ENCODE measurements at regions not wholly inside any gene's neighbourhood (a gene's known extent, or its start where the extent isn't known, plus 50 kb on each side); places are given as distances from the start of the nearest gene placed in this dataset.

GRCh38 chr10:105857268-105858264 is 1216.5 kb downstream of the SORCS3 start:
- TF ChIP-seq POLR2AphosphoS5 (IDR thresholded peaks at IDR 0.05) = no peak
- TF ChIP-seq CTCF (IDR thresholded peaks at IDR 0.05) = no peak
- TF ChIP-seq EP300 (IDR thresholded peaks at IDR 0.05) = no peak
- no peak for TF ChIP-seq POLR2A (IDR thresholded peaks at IDR 0.05)
- Histone ChIP-seq H3K27me3 (no peaks in the 10 kb centered on the region), H3K36me3 (no peaks in the 10 kb centered on the region), H3K27ac (no peak overlapping the region), H3K4me3 (no peak overlapping the region), H3K9me3 (no peaks in the 10 kb centered on the region), H3K4me1 (no peaks in the 10 kb centered on the region)
- 81% methylated on average over 4 of the region's 4 CpGs for WGBS
- no peak for DNase-seq (ENCODE audit: low spot score in 2 of 2)

GRCh38 chr10:105855791-105856190 is 1214.7 kb downstream of the SORCS3 start:
- 71% methylated on average over 2 of the region's 2 CpGs for WGBS
- no peak for TF ChIP-seq CTCF (IDR thresholded peaks at IDR 0.05)
- TF ChIP-seq EP300 (IDR thresholded peaks at IDR 0.05) = no peak
- no peak for TF ChIP-seq POLR2AphosphoS5 (IDR thresholded peaks at IDR 0.05)
- TF ChIP-seq POLR2A (IDR thresholded peaks at IDR 0.05) = no peak
- H3K27me3 ChIP-seq = no peaks in the 10 kb centered on the region
- no peak for DNase-seq (ENCODE audit: low spot score in 2 of 2)
- no peak overlapping the region for H3K4me3 ChIP-seq
- H3K9me3 ChIP-seq = no peaks in the 10 kb centered on the region
- H3K36me3 ChIP-seq = no peaks in the 10 kb centered on the region
- no peaks in the 10 kb centered on the region for H3K4me1 ChIP-seq
- H3K27ac ChIP-seq = no peak overlapping the region

GRCh38 chr10:105844676-105845570 is 1203.8 kb downstream of the SORCS3 start:
- 74% methylated on average over 12 of the region's 12 CpGs for WGBS
- H3K9me3 ChIP-seq = peaks cover 4% of the 10 kb centered on the region
- H3K27me3 ChIP-seq = no peaks in the 10 kb centered on the region
- H3K27ac ChIP-seq = no peak overlapping the region
- DNase-seq (ENCODE audit: low spot score in 2 of 2) = no peak
- H3K4me3 ChIP-seq = no peak overlapping the region
- no peaks in the 10 kb centered on the region for H3K36me3 ChIP-seq
- TF ChIP-seq POLR2AphosphoS5 (IDR thresholded peaks at IDR 0.05) (no peak), CTCF (IDR thresholded peaks at IDR 0.05) (no peak), POLR2A (IDR thresholded peaks at IDR 0.05) (no peak), EP300 (IDR thresholded peaks at IDR 0.05) (no peak)
- no peaks in the 10 kb centered on the region for H3K4me1 ChIP-seq

DNA sequence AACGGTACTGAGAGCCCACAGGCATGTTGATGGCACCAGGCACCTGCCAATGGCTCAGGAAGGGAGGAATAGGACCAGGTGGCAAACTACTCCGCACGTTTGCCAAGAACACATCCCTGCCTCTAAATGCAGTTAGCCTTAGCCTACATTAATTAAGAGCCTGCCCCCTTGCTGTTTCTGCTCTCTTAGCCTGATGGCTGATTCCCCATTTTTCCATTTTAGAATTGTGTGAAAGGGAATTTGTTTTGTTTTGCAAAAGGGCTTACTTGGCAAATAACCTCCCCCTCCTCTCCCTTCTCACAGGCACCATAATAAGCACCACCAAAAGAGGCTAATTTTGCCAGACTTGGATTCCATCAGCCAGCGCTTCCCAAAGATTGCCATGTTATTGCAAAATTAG is 1203.2 kb downstream of the SORCS3 start:
- H3K4me1 ChIP-seq = no peaks in the 10 kb centered on the region
- DNase-seq (ENCODE audit: low spot score in 2 of 2) = no peak
- H3K27ac ChIP-seq = no peak overlapping the region
- no peak for TF ChIP-seq POLR2A (IDR thresholded peaks at IDR 0.05)
- TF ChIP-seq EP300 (IDR thresholded peaks at IDR 0.05) = no peak
- no peak for TF ChIP-seq POLR2AphosphoS5 (IDR thresholded peaks at IDR 0.05)
- no peak for TF ChIP-seq CTCF (IDR thresholded peaks at IDR 0.05)
- 34% methylated on average over 4 of the region's 4 CpGs for WGBS
- no peak overlapping the region for H3K4me3 ChIP-seq
- H3K36me3 ChIP-seq = no peaks in the 10 kb centered on the region
- H3K9me3 ChIP-seq = peaks cover 4% of the 10 kb centered on the region
- no peaks in the 10 kb centered on the region for H3K27me3 ChIP-seq

DNA sequence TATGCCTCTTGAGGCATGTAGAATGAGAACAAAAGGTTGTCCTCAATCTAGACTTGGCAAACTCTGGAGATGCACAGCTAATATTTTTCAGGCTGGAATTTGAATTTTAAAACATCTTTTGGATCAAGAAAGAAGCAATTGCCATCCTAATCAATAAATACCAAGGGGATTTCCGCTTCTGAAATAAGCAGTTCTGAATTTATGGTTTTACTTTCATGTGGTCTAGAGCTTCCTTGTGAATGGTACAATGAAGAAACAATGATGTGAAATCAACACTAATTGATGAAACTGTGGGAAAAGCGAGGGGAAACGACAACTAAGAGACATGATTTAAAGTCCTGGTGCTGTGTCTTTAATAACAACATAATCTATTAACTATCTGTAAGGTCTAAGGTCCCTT is 1202.7 kb downstream of the SORCS3 start:
- TF ChIP-seq POLR2A (IDR thresholded peaks at IDR 0.05) = no peak
- TF ChIP-seq POLR2AphosphoS5 (IDR thresholded peaks at IDR 0.05) = no peak
- TF ChIP-seq EP300 (IDR thresholded peaks at IDR 0.05) = no peak
- no peak for TF ChIP-seq CTCF (IDR thresholded peaks at IDR 0.05)
- no peaks in the 10 kb centered on the region for H3K4me1 ChIP-seq
- WGBS = 34% methylated on average over 3 of the region's 3 CpGs

More for the DNA sequence above, 1202.7 kb downstream of the SORCS3 start:
- Histone ChIP-seq H3K4me3 (no peak overlapping the region), H3K27ac (no peak overlapping the region), H3K27me3 (no peaks in the 10 kb centered on the region), H3K36me3 (no peaks in the 10 kb centered on the region), H3K9me3 (peaks cover 1% of the 10 kb centered on the region)
- DNase-seq (ENCODE audit: low spot score in 2 of 2) = no peak

Data from suprapubic skin (tissue), 4 donors.